Superior temporal gyrus (tissue), 1 donor: ENCODE measurements at regions not wholly inside any gene's neighbourhood (a gene's known extent, or its start where the extent isn't known, plus 50 kb on each side); places are given as distances from the start of the nearest gene placed in this dataset.

Source experiments
- DNase-seq: peaks from one replicate; pipeline ENCODE4 v3.0.0-alpha.2; 2016; ENCODE audit errors: extremely low spot score

- DNase-seq = peak; percentile 66
Observed at GRCh38 chr3:145807990-145808389, 353.0 kb downstream of the PLOD2 start.

GRCh38 chr3:145812391-145812790, 348.6 kb downstream of the PLOD2 start:
- no peak for DNase-seq

GRCh38 chr3:145815707-145816413, 345.1 kb downstream of the PLOD2 start:
- DNase-seq = no peak

- DNase-seq = no peak
Observed at GRCh38 chr3:145817870-145818483, 343.0 kb downstream of the PLOD2 start.

- DNase-seq = no peak
Observed at GRCh38 chr3:145820170-145820569, 340.8 kb downstream of the PLOD2 start.

GRCh38 chr3:145842294-145842902, 318.6 kb downstream of the PLOD2 start:
- DNase-seq = no peak

- DNase-seq = no peak
Observed at GRCh38 chr3:145843561-145843960, 317.4 kb downstream of the PLOD2 start.

- no peak for DNase-seq
Observed at GRCh38 chr3:145849115-145849514, 311.9 kb downstream of the PLOD2 start.

GRCh38 chr3:145854499-145854898, 306.5 kb downstream of the PLOD2 start:
- DNase-seq = no peak

GRCh38 chr3:145857956-145858355, 303.0 kb downstream of the PLOD2 start:
- no peak for DNase-seq

GRCh38 chr3:145864336-145864735, 296.6 kb downstream of the PLOD2 start:
- no peak for DNase-seq

GRCh38 chr3:145865399-145866018, 295.5 kb downstream of the PLOD2 start:
- no peak for DNase-seq

- no peak for DNase-seq
Observed at GRCh38 chr3:145869958-145870357, 291.0 kb downstream of the PLOD2 start.

GRCh38 chr3:145882436-145882835, 278.5 kb downstream of the PLOD2 start:
- DNase-seq = no peak

GRCh38 chr3:145889730-145890129, 271.3 kb downstream of the PLOD2 start:
- no peak for DNase-seq

GRCh38 chr3:145892869-145893268, 268.1 kb downstream of the PLOD2 start:
- no peak for DNase-seq

- DNase-seq = no peak
Observed at GRCh38 chr3:145893331-145893730, 267.7 kb downstream of the PLOD2 start.

- no peak for DNase-seq
Observed at GRCh38 chr3:145898487-145898886, 262.5 kb downstream of the PLOD2 start.

- DNase-seq = no peak
Observed at GRCh38 chr3:145899241-145899640, 261.7 kb downstream of the PLOD2 start.

GRCh38 chr3:145900056-145900829, 260.7 kb downstream of the PLOD2 start:
- no peak for DNase-seq

- DNase-seq = no peak
Observed at GRCh38 chr3:145902166-145902565, 258.8 kb downstream of the PLOD2 start.

GRCh38 chr3:145903472-145904013, 257.4 kb downstream of the PLOD2 start:
- DNase-seq = no peak
